ENCODE measurements at regions not wholly inside any gene's neighbourhood (a gene's known extent, or its start where the extent isn't known, plus 50 kb on each side); places are given as distances from the start of the nearest gene placed in this dataset.
A peak's percentile ranks its signal among the peaks of the same experiment; 100 is the strongest.
"Not testable (repeated sequence)": the region's sequence is repeated elsewhere in the genome, so short reads cannot be mapped to it uniquely, and the experiment has no call there.

- no peak for DNase-seq (ENCODE audit: low spot score)
These were observed 557.8 kb upstream of the GCFC2 start for GRCh38 chr2:76268484-76268883.

GRCh38 chr2:76257802-76258201 is 547.1 kb upstream of the GCFC2 start:
- no peak for DNase-seq (ENCODE audit: low spot score)

GRCh38 chr2:76256458-76257088 is 545.9 kb upstream of the GCFC2 start:
- DNase-seq (ENCODE audit: low spot score) = no peak

- DNase-seq (ENCODE audit: low spot score) = no peak
These were observed 542.0 kb upstream of the GCFC2 start for GRCh38 chr2:76252704-76253103.

GRCh38 chr2:76251342-76251741 is 540.6 kb upstream of the GCFC2 start:
- no peak for DNase-seq (ENCODE audit: low spot score)

- DNase-seq (ENCODE audit: low spot score) = no peak
These were observed 536.3 kb upstream of the GCFC2 start for GRCh38 chr2:76247006-76247405.

GRCh38 chr2:76211991-76212985 is 501.6 kb upstream of the GCFC2 start:
- no peak for DNase-seq (ENCODE audit: low spot score)

GRCh38 chr2:76210551-76210950 is 499.8 kb upstream of the GCFC2 start:
- no peak for DNase-seq (ENCODE audit: low spot score)

GRCh38 chr2:76204048-76204447 is 493.3 kb upstream of the GCFC2 start:
- DNase-seq (ENCODE audit: low spot score) = no peak

- no peak for DNase-seq (ENCODE audit: low spot score)
These were observed 492.2 kb upstream of the GCFC2 start for GRCh38 chr2:76202866-76203265.

GRCh38 chr2:76197842-76198448 is 487.2 kb upstream of the GCFC2 start:
- DNase-seq (ENCODE audit: low spot score) = peak; percentile 34

GRCh38 chr2:76197428-76197827 is 486.7 kb upstream of the GCFC2 start:
- no peak for DNase-seq (ENCODE audit: low spot score)

GRCh38 chr2:76194031-76194775 is 483.5 kb upstream of the GCFC2 start:
- DNase-seq (ENCODE audit: low spot score) = no peak

- DNase-seq (ENCODE audit: low spot score) = no peak
These were observed 482.4 kb upstream of the GCFC2 start for GRCh38 chr2:76193089-76193488.

- DNase-seq (ENCODE audit: low spot score) = no peak
These were observed 477.8 kb upstream of the GCFC2 start for GRCh38 chr2:76188334-76189008.

GRCh38 chr2:76187415-76187814 is 476.7 kb upstream of the GCFC2 start:
- no peak for DNase-seq (ENCODE audit: low spot score)

GRCh38 chr2:76180676-76181075 is 470.0 kb upstream of the GCFC2 start:
- DNase-seq (ENCODE audit: low spot score) = no peak

- DNase-seq (ENCODE audit: low spot score) = no peak
These were observed 467.9 kb upstream of the GCFC2 start for GRCh38 chr2:76178610-76179009.

- DNase-seq (ENCODE audit: low spot score) = no peak
These were observed 464.6 kb upstream of the GCFC2 start for GRCh38 chr2:76175295-76175694.

GRCh38 chr2:76174505-76174904 is 463.8 kb upstream of the GCFC2 start:
- DNase-seq (ENCODE audit: low spot score) = no peak

GRCh38 chr2:76173206-76173605 is 462.5 kb upstream of the GCFC2 start:
- DNase-seq (ENCODE audit: low spot score) = not testable (repeated sequence)
